GM18505 (cell line): ENCODE measurements at regions not wholly inside any gene's neighbourhood (a gene's known extent, or its start where the extent isn't known, plus 50 kb on each side); places are given as distances from the start of the nearest gene placed in this dataset.
"Not testable (repeated sequence)": the region's sequence is repeated elsewhere in the genome, so short reads cannot be mapped to it uniquely, and the experiment has no call there.

ENCODE experiments used
- ATAC-seq: cut with Tn5 transposase; IDR thresholded peaks from one replicate; pipeline ENCODE4 v1.9.1; 2021; ENCODE audit not compliant: unreplicated experiment
- POLR2A ChIP-seq: IDR thresholded peaks from 4 replicates; pipeline ENCODE4 v1.6.1; 2011; ENCODE audit warnings: borderline replicate concordance; ENCODE audit not compliant: insufficient read depth, insufficient read length; ENCODE audit errors: extremely low read depth

DNA sequence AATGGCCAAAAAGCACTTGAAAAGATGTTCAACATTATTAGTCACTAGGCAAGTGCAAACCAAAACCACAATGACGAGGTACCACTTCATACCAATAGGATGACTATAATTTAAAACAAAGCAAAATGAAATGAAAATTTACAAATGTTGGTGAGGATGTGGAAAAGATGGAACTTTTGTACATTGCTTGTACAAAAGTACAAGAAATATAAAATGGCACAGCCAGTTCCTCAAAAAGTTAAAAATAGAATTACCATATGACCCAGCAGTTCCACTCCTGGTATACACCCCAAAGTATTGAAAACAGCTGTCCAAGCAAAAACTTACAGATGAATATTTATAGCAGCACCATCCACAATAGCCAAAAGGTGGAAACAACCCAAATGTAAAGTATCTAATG, 107.8 kb upstream of the XPO1 start:
- no peak for TF ChIP-seq POLR2A
- ATAC-seq = no peak

DNA sequence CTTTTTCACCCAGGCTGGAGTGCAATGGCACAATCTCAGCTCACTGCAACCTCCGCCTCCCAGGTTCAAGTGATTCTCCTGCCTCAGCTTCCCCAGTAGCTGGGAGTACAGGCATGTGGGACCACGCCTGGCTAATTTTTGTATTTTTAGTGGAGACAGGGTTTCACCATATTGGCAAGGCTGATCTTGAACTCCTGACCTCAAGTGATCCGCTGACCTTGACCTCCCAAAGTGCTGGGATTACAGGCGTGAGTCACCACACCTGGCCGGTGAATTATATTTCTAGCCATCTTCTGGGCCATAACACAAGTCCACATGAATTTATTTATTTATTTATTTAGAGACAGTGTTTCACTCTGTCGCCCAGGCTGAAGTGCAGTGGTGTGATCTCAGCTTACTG, 105.0 kb upstream of the XPO1 start:
- ATAC-seq = not testable (repeated sequence)

DNA sequence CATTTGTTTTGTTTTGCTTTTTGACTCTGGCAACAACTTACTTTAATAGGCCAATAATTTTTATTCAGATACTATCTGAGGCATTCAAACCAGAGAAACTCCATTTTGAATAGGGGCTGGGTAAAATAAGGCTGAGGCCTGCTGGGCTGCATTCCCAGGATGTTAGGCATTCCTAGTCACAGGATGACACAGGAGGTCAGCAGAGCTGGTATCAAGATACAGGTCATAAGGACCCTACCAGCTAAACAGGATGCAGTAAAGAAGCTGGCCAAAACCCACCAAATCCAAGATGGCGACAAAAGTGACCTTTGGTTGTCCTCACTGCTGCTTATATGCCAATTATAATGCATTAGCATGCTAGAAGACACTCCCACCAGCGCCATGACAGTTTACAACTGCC, 102.2 kb upstream of the XPO1 start:
- no peak for TF ChIP-seq POLR2A
- no peak for ATAC-seq

DNA sequence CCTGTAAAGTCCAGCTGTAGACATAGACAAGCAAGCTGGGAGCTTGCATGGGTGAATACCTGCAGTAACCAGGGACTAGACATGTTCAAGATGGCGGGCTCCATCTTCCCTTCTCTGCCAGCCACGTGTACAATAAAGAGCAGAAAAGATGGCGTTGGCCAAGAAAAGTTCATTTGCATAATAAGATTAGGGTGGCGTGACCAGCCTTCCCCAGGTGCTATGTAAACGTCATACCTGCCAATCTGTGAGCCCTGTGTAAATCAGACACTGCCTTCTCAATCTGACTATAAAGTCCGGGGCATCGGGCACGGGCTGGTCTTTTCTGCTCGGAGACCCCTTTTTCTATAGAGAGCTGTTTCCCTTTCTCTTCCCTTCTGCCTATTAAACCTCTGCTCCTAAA, 101.6 kb upstream of the XPO1 start:
- ATAC-seq = no peak

DNA sequence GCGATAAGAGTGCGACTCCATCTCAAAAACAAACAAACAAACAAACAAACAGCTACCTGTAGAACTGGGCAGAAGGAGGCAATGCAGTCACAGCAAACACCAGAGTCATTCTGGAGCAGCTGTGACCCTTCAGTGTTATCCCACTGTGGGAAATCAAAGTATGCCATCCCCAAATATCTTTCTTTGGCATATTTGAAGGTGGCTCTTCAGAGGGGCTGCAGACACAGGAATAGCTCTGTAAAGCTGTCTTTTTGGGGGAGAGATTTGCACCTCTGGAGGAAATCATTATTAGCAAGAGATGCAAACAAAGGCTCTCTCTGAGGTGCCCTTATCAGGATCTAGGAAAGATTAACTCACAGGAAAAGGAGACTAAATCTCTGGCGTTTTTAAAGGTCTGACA, 98.5 kb upstream of the XPO1 start:
- TF ChIP-seq POLR2A = no peak
- ATAC-seq = no peak

More for the DNA sequence above, 101.6 kb upstream of the XPO1 start:
- TF ChIP-seq POLR2A = no peak

DNA sequence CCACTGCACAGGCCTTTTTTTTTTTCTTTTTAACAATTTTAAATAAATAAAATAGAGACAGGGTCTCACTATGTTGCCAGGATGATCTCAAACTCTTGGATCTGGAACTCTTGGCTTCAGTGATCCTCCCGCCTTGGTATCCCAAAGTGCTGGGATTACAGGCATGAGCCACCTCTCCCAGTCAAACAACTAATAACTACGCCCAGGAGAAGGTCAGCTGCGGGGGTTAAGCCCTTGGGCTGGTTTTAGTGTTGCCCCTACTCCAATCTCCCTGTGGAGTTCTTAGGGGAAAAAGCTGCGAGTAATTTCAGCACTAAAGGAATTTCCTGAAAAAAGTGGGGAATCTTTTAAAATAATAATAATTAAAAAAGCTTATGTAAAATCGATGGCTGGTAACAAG, 96.4 kb upstream of the XPO1 start:
- no peak for ATAC-seq
- TF ChIP-seq POLR2A = no peak

DNA sequence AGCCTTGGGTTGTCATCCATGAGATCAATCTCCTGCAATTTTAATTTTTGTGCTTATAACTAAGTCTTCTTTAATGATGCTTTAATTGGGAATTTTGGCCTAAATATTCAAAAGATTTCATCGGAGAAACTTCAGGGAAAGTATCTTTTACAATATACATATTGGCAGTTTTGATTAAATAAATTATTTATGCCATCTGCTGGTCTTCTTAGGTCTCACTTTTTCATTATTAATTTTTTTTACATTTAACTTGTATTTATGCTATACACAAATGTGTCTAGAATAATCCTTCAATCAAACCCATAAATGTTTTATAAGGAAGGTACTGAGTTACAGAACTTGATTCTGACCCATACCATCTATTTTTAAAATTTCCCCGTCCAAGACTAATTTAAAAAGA, 95.1 kb upstream of the XPO1 start:
- no peak for TF ChIP-seq POLR2A
- ATAC-seq = no peak

DNA sequence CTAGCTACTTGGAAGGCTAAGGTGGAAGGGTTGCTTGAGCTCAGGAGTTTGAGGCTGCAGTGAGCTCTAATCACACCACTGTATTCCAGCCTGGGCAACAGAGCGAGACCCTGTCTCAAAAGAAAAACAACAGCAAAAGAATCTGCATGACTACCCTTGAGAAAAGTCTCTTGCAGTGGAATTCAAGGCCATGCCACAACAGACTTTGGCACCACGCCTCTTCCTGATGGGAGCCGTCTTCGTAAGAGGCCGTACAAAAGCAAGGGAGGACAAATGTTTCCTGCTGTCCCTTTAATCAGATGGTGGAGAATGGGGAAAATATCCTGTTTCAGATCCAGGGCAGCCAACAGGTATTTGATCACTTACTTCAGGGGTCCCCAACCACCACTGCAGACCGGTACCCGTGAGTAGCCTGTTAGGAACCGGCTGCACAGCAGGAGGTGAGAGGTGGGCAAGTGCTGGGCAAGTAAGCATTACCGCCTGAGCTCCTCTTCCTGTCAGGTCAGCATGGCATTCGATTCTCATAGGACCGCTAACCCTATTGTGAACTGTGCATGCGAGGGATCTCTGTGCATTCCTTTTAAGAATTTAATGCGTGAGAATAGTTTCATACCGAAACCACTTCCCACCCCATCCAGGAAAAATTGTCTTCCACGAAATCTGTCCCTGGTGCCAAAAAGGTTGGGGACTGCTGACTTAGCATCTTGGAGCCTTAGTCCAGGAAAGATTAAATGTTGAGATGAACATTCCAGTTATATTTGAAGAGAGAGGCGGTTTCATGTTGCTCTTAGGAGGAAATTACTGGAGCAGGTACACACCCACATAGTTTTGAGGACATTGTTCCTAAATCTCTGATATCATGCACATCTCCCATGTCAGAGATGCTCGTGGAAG, 94.4 kb upstream of the XPO1 start:
- ATAC-seq = no peak
- no peak for TF ChIP-seq POLR2A

DNA sequence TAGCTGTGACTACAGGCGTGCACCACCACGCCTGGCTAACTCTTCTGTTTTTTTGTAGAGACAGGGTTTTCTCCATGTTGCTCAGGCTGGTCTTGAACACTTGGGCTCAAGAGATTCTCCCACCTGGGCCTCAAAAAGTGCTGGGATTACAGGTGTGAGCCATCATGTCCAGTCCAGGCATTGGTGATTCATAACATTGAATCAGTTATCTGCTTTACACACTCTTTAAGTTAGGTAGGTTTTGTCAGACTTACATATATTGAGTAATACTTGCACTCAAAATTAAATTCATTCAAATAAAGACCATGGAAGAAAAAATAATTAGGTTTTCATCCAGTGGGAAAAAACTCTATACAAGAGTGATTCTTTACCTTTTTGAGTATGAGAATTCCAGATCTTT, 93.2 kb upstream of the XPO1 start:
- no peak for ATAC-seq
- TF ChIP-seq POLR2A = no peak

DNA sequence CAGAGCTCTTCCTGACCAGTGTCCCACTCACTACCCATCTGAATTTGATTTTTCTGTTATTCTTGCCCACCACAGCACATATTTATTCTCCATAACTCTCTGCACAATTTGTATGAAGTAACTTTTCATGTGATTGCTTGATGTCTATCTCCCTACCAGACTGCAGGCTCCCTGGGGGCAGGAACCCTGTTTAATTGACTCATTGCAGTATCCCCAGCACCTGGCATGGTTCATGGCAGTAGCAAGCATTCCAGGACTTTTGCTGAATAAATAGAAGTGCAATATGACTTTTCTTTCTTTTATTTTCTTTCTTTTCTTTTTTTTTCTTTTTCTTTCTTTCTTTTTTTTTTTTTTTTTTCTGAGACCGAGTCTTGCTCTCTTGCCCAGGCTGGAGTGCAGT, 88.7 kb upstream of the XPO1 start:
- TF ChIP-seq POLR2A = no peak
- no peak for ATAC-seq

DNA sequence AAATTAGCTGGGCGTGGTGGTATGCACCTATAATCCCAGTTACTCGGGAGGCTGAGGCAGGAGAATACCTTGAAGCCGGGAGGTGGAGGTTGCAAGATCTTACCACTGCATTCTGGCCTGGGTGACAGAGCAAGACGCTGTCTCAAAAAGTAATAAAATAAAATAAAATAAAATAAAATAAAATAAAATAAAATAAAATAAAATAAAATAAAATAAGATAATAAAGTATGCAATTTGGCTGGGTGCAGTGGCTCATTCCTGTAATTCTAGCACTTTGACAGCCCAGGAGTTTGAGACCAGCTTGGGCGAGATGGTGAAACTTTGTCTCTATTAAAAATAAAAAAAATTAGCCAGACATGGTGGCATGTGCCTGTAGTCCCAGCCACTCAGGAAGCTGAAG, 85.6 kb upstream of the XPO1 start:
- ATAC-seq = no peak
- TF ChIP-seq POLR2A = no peak

DNA sequence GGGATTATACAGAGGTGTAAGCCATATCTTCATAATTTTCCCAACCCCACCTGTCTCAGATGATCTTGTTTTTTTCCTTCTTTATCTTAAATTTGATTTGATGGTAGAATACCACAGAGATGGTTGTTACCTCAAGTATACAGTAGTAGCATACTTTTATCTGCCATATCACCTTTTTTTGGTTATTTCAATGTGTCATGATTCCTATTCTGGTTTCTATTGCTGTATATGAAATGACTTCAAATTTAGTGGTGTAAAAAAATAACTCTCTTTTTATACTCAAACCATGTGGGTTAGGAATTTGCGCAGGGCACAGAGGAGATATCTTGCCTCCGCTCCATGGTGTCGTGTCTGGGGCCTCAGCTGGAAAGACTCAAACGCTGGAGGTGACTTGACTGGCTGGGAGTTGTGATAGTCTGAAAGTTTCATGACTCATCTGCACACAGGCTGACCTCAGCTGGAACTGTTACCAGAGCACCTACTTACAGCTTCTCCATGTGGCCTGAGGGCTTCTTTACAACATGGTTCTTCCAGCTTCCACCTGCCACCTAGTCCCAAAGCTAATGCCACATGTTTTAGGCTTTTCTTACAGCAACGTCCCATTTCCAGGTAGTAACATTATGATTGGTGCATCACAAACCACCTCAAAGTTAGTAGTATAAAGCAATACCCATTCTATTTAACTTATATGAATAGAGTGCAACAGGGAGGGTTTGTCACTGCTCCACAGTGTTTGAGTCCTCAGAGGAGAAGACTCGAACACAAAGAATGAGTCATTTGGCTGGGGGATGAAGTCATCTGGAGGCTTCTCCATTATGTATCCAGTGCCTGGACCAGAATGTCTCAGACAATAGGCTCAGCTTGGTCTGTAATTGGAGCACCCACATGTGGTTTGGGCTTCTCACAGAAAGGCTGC, 82.3 kb upstream of the XPO1 start:
- no peak for ATAC-seq
- TF ChIP-seq POLR2A = no peak

DNA sequence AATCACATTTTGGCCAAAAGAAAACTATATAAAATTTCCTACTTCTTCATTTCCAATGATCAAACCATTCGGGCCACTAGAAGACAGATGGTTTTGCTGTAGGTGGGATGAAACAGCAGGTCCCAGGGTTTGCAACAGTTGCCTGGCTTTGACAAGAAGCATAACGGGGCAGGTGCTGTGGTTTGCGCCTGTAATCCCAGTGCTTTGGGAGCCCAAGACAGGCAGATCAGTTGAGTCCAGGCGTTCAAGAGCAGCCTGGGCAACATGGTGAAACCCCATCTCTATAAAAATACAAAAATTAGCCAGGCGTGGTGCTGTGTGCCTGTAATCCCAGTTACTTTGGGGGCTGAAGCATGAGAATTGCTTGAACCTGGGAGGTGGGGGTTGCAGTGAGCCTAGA, 81.4 kb upstream of the XPO1 start:
- ATAC-seq = no peak
- TF ChIP-seq POLR2A = no peak

DNA sequence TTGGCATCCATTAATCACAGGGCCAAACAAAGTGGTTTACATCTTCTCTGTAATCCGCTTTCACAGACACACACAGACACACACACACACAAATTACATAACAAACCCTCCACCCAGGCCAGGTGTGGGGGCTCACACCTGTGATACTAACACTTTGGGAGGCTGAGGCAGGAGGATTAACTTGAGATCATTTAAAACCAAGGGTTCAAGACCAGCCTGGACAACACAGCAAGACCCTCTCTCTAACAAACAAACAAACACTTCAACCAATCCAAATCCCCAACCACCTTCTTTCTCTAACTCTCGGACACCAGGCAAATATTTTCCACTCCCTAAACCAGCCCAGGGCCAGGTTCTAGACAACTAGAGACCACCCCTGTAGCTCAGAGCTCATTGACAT, 79.5 kb upstream of the XPO1 start:
- no peak for TF ChIP-seq POLR2A
- ATAC-seq = no peak
